ENCODE measurements at regions not wholly inside any gene's neighbourhood (a gene's known extent, or its start where the extent isn't known, plus 50 kb on each side); places are given as distances from the start of the nearest gene placed in this dataset.

DNA sequence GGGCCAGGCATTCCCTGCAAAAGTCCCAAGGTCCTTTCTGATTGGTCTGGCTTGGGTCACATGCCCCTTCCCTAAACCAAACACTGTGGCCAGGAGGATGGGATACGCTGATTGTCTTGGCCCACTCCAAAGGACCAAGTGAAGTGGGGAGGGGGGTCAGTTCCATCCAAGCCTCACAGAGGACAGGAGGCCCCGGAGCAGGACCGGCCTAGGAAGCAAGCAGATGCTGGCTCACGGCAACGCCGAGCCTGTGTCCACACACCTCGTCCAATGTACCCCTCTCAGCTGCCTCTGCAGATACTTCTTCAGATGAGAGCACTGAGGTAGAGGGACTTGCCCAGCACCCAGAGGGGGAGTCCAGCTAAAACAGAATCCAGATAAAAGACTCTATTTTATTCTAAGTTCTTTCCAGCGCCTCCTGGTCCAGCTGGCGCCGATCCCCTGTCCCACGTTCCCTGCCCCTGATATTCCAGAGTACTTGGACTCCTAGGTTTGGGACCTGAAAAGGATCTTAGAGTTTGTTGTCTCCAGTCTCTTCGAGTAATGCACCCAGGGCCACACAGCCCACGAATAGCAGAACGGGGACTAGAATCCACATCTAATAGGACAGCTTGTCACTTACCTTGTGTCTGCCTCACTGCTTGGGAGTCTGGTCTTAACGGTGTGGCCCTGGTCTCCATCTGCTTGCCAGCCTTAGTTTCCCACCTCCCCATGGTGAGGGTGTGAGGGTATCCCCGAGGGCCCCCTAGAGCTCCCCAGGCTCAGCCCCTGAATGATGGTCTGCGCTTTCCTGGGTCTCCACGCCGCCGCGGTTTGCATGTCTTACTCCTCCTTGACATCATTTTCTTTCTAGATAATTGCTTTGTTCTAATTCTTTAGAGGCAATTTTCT is 72.4 kb upstream of the UNC5A start:
- DNase-seq, result no peak
- no peaks in the 10 kb centered on the region for H3K9me2 ChIP-seq (ENCODE audit: insufficient read depth)
- H3K27me3 ChIP-seq (replicated peaks; ENCODE audit: insufficient read depth), result peaks cover 60% of the 10 kb centered on the region
- H2AFZ ChIP-seq, result no peak overlapping the region
- no peak overlapping the region for H3K4me3 ChIP-seq
- no peaks in the 10 kb centered on the region for H4K20me1 ChIP-seq (ENCODE audit: insufficient read depth)
- no peak overlapping the region for H3K4me2 ChIP-seq (ENCODE audit: unreplicated experiment)
- H3K79me2 ChIP-seq (ENCODE audit: insufficient read depth), result no peaks in the 10 kb centered on the region
- TF ChIP-seq EZH2 (IDR thresholded peaks at IDR 0.05; ENCODE audit: insufficient read depth, poor library complexity, severe bottlenecking) (no peak), EZH2phosphoT487 (IDR thresholded peaks at IDR 0.05; ENCODE audit: insufficient read depth, low read depth) (no peak)
- H3K9me3 ChIP-seq (ENCODE audit: low read depth), result no peaks in the 10 kb centered on the region
- no peak overlapping the region for H3K27ac ChIP-seq
- WGBS, 2 experiments (ENCODE audit: low coverage in 1 of 2, low lambda C conversion rate in 2 of 2, missing lambda C conversion rate in 2 of 2), result 64 to 65% methylated on average over 21 of the region's 21 CpGs
- no peaks in the 10 kb centered on the region for H3K36me3 ChIP-seq (ENCODE audit: low read depth)
- no peaks in the 10 kb centered on the region for H3K4me1 ChIP-seq (ENCODE audit: insufficient read depth)
- in situ Hi-C loops (cut with MboI), result no loop called here
- H3F3A ChIP-seq (ENCODE audit: insufficient read depth), result no peaks in the 10 kb centered on the region
- no peak overlapping the region for H3K9ac ChIP-seq

DNA sequence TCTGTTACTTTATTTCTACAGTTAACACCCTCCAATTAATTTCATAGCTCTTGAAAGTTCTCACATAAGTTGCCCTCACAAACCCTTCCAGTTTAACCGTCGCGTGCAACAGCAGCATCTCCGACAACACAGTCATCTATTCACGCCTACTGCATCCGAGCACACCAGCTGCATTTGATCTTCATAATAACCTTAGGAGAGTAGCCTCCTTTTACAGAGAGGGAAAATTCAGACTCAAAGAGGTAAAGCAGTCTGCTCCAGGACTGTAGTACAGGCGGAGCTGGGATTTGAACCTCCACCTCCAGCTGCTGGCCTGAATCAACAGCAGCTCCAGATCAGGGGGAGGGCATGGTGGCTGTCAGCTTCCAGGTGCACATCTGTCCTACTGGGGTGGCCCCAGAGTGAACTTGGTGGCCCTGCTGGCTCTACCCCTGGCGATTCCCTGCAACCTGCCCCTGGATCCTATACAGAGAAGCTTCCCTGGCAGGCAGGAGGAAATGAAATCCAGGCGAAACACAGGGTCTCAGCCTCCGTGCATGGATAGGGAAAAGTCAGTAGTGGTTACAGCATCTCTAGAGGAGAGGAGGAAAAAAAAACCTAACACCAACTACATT is 71.6 kb upstream of the UNC5A start:
- DNase-seq, result no peak
- Histone ChIP-seq H3K27ac (no peak overlapping the region), H2AFZ (no peak overlapping the region), H3K4me3 (no peak overlapping the region), H3K9me2 (ENCODE audit: insufficient read depth) (no peaks in the 10 kb centered on the region), H3K27me3 (replicated peaks; ENCODE audit: insufficient read depth) (peaks cover 60% of the 10 kb centered on the region), H3K4me1 (ENCODE audit: insufficient read depth) (no peaks in the 10 kb centered on the region), H3K36me3 (ENCODE audit: low read depth) (no peaks in the 10 kb centered on the region), H3K9ac (no peak overlapping the region), H3F3A (ENCODE audit: insufficient read depth) (no peaks in the 10 kb centered on the region), H3K4me2 (ENCODE audit: unreplicated experiment) (no peak overlapping the region), H3K79me2 (ENCODE audit: insufficient read depth) (no peaks in the 10 kb centered on the region), H4K20me1 (ENCODE audit: insufficient read depth) (no peaks in the 10 kb centered on the region), H3K9me3 (ENCODE audit: low read depth) (no peaks in the 10 kb centered on the region)
- 68 to 71% methylated on average over 10 of the region's 10 CpGs for WGBS, 2 experiments (ENCODE audit: low coverage in 1 of 2, low lambda C conversion rate in 2 of 2, missing lambda C conversion rate in 2 of 2)
- TF ChIP-seq EZH2 (IDR thresholded peaks at IDR 0.05; ENCODE audit: insufficient read depth, poor library complexity, severe bottlenecking) (no peak), EZH2phosphoT487 (IDR thresholded peaks at IDR 0.05; ENCODE audit: insufficient read depth, low read depth) (no peak)
- in situ Hi-C loops (cut with MboI), result no loop called here

GRCh38 chr5:176739461-176740051 is 70.8 kb upstream of the UNC5A start:
- Histone ChIP-seq H3K9ac (no peak overlapping the region), H3K79me2 (ENCODE audit: insufficient read depth) (no peaks in the 10 kb centered on the region), H2AFZ (no peak overlapping the region), H3F3A (ENCODE audit: insufficient read depth) (no peaks in the 10 kb centered on the region), H3K36me3 (ENCODE audit: low read depth) (no peaks in the 10 kb centered on the region), H3K4me1 (ENCODE audit: insufficient read depth) (no peaks in the 10 kb centered on the region), H3K9me2 (ENCODE audit: insufficient read depth) (no peaks in the 10 kb centered on the region), H3K9me3 (ENCODE audit: low read depth) (no peaks in the 10 kb centered on the region), H3K4me2 (ENCODE audit: unreplicated experiment) (no peak overlapping the region), H4K20me1 (ENCODE audit: insufficient read depth) (no peaks in the 10 kb centered on the region), H3K27me3 (replicated peaks; ENCODE audit: insufficient read depth) (peaks cover 64% of the 10 kb centered on the region), H3K27ac (no peak overlapping the region), H3K4me3 (no peak overlapping the region)
- WGBS, 2 experiments (ENCODE audit: low coverage in 1 of 2, low lambda C conversion rate in 2 of 2, missing lambda C conversion rate in 2 of 2), result 74 to 82% methylated on average over 26 of the region's 26 CpGs
- in situ Hi-C loops (cut with MboI), result no loop called here
- TF ChIP-seq EZH2phosphoT487 (IDR thresholded peaks at IDR 0.05; ENCODE audit: insufficient read depth, low read depth), result no peak
- no peak for TF ChIP-seq EZH2 (IDR thresholded peaks at IDR 0.05; ENCODE audit: insufficient read depth, poor library complexity, severe bottlenecking)
- DNase-seq, result no peak

DNA sequence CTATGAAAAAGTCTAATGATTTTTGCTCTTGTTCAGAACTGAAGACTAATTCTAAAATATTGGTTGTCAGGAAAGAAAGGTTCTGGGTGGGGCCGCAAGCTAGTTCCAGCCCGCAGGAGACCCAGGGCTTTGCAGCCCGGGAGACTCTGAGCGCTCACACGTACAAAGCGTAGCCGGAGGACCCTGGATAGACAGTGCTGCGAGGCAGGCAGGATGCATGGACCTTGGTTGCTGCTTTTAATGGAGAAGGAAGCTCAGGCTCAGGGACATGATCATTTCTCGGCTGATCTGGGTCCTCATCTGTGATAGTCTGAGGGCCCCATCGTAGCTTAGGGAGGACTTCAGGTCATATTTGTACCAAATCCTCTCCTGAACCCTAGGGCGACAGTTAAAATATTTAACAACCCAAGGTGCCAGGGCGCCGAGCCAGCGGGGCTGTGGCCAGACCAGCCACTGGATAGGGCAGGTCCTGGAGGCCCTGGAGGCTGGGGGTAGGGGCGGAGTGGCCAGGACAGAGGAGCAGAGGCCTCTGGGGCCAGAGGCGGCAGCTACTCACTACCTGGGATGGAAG is 70.1 kb upstream of the UNC5A start:
- Histone ChIP-seq H3K9me2 (ENCODE audit: insufficient read depth) (no peaks in the 10 kb centered on the region), H3K4me2 (ENCODE audit: unreplicated experiment) (no peak overlapping the region), H4K20me1 (ENCODE audit: insufficient read depth) (no peaks in the 10 kb centered on the region), H3K4me1 (ENCODE audit: insufficient read depth) (no peaks in the 10 kb centered on the region), H3K79me2 (ENCODE audit: insufficient read depth) (no peaks in the 10 kb centered on the region), H2AFZ (no peak overlapping the region), H3K9me3 (ENCODE audit: low read depth) (no peaks in the 10 kb centered on the region), H3K27ac (no peak overlapping the region), H3K36me3 (ENCODE audit: low read depth) (no peaks in the 10 kb centered on the region), H3F3A (ENCODE audit: insufficient read depth) (no peaks in the 10 kb centered on the region), H3K9ac (no peak overlapping the region), H3K4me3 (no peak overlapping the region), H3K27me3 (replicated peaks; ENCODE audit: insufficient read depth) (peaks cover 65% of the 10 kb centered on the region)
- no peak for DNase-seq
- in situ Hi-C loops (cut with MboI), result no loop called here
- 47 to 49% methylated on average over 16 of the region's 16 CpGs for WGBS, 2 experiments (ENCODE audit: low coverage in 1 of 2, low lambda C conversion rate in 2 of 2, missing lambda C conversion rate in 2 of 2)
- no peak for TF ChIP-seq EZH2phosphoT487 (IDR thresholded peaks at IDR 0.05; ENCODE audit: insufficient read depth, low read depth)
- TF ChIP-seq EZH2 (IDR thresholded peaks at IDR 0.05; ENCODE audit: insufficient read depth, poor library complexity, severe bottlenecking), result no peak
